Right lung (tissue), 2 donors: ENCODE measurements at regions not wholly inside any gene's neighbourhood (a gene's known extent, or its start where the extent isn't known, plus 50 kb on each side); places are given as distances from the start of the nearest gene placed in this dataset.
A peak's percentile ranks its signal among the peaks of the same experiment; 100 is the strongest.
"Not testable (repeated sequence)": the region's sequence is repeated elsewhere in the genome, so short reads cannot be mapped to it uniquely, and the experiment has no call there.

ENCODE experiments used
- DNase-seq, 2 donors: peaks; one replicate each; pipeline ENCODE4 v3.0.0-alpha.2; 2013

- not testable (repeated sequence) for DNase-seq
Observed at GRCh38 chr3:75241226-75241962, 422.7 kb upstream of the FRG2C start.

GRCh38 chr3:75242012-75242735 lies 422.0 kb upstream of the FRG2C start:
- no peak for DNase-seq

GRCh38 chr3:75248974-75249373 lies 415.2 kb upstream of the FRG2C start:
- DNase-seq: no peak

- DNase-seq: no peak
Observed at GRCh38 chr3:75254685-75255084, 409.4 kb upstream of the FRG2C start.

GRCh38 chr3:75258825-75259683 lies 405.1 kb upstream of the FRG2C start:
- not testable (repeated sequence) for DNase-seq

- DNase-seq: not testable (repeated sequence)
Observed at GRCh38 chr3:75260975-75261374, 403.2 kb upstream of the FRG2C start.

GRCh38 chr3:75262661-75263060 lies 401.5 kb upstream of the FRG2C start:
- no peak for DNase-seq

- no peak for DNase-seq
Observed at GRCh38 chr3:75265897-75266296, 398.2 kb upstream of the FRG2C start.

- not testable (repeated sequence) for DNase-seq
Observed at GRCh38 chr3:75268576-75268975, 395.6 kb upstream of the FRG2C start.

- DNase-seq: not testable (repeated sequence)
Observed at GRCh38 chr3:75272237-75272636, 391.9 kb upstream of the FRG2C start.

- no peak for DNase-seq
Observed at GRCh38 chr3:75272691-75273090, 391.4 kb upstream of the FRG2C start.

- not testable (repeated sequence) for DNase-seq
Observed at GRCh38 chr3:75285531-75286148, 378.5 kb upstream of the FRG2C start.

GRCh38 chr3:75288972-75289574 lies 375.1 kb upstream of the FRG2C start:
- not testable (repeated sequence) for DNase-seq

- peak in 1 of 2 donors; percentile 17 for DNase-seq
Observed at GRCh38 chr3:75294124-75294523, 370.0 kb upstream of the FRG2C start.

GRCh38 chr3:75295013-75295412 lies 369.1 kb upstream of the FRG2C start:
- no peak for DNase-seq

GRCh38 chr3:75296858-75297257 lies 367.3 kb upstream of the FRG2C start:
- no peak for DNase-seq

GRCh38 chr3:75300606-75301005 lies 363.5 kb upstream of the FRG2C start:
- DNase-seq: no peak

GRCh38 chr3:75301050-75301449 lies 363.1 kb upstream of the FRG2C start:
- DNase-seq: not testable (repeated sequence)

GRCh38 chr3:75303741-75304140 lies 360.4 kb upstream of the FRG2C start:
- no peak for DNase-seq

GRCh38 chr3:75305901-75306300 lies 358.2 kb upstream of the FRG2C start:
- no peak for DNase-seq

GRCh38 chr3:75311306-75311705 lies 352.8 kb upstream of the FRG2C start:
- DNase-seq: not testable (repeated sequence)
